WTC11 (cell line): ENCODE measurements at regions not wholly inside any gene's neighbourhood (a gene's known extent, or its start where the extent isn't known, plus 50 kb on each side); places are given as distances from the start of the nearest gene placed in this dataset.
A peak's percentile ranks its signal among the peaks of the same experiment; 100 is the strongest.

Experiments
- ATAC-seq: fragments of 200-7000 bp; cut with Tn5 transposase; 2 replicates; pipeline ENCODE4 v1.10.0; 2021; ENCODE audit warnings: mild to moderate bottlenecking, moderate library complexity
- CTCF ChIA-PET: fragments of 300-600 bp; sonication (Branson Sonifier 250); formaldehyde crosslinking; loops from one replicate; lab custom pipeline; 2021; ENCODE audit warnings: antibody characterized with exemption; lab: Charles Lee
- POLR2A ChIA-PET: fragments of 350-600 bp; sonication (Branson Sonifier 250); formaldehyde crosslinking; loops from one replicate; lab custom pipeline; 2021; ENCODE audit warnings: antibody characterized with exemption; lab: Charles Lee
- DNase-seq: peaks from one replicate; pipeline ENCODE4 v3.0.0; 2021; ENCODE audit warnings: low spot score
- H3K27ac Mint-ChIP-seq: 2 replicates; pipeline ENCODE4 v1.8.0; 2021; ENCODE audit warnings: mixed read lengths
- H3K27me3 Mint-ChIP-seq: 2 replicates; pipeline ENCODE4 v1.8.0; 2021; ENCODE audit warnings: low read depth, mild to moderate bottlenecking, moderate library complexity, mixed read lengths
- H3K36me3 Mint-ChIP-seq: 2 replicates; pipeline ENCODE4 v1.8.0; 2021; ENCODE audit warnings: mixed read lengths
- H3K4me1 Mint-ChIP-seq: 2 replicates; pipeline ENCODE4 v1.8.0; 2022; ENCODE audit warnings: mixed read lengths
- H3K4me3 Mint-ChIP-seq: 2 replicates; pipeline ENCODE4 v1.8.0; 2021; ENCODE audit warnings: mild to moderate bottlenecking, moderate library complexity, mixed read lengths
- H3K9me3 Mint-ChIP-seq: 2 replicates; pipeline ENCODE4 v1.8.0; 2021; ENCODE audit warnings: mixed read lengths
- CBFB ChIP-seq: sonication (generic); formaldehyde crosslinking; IDR thresholded peaks from 2 replicates; pipeline ENCODE4 v1.8.1; 2022; ENCODE audit warnings: mild to moderate bottlenecking, low read depth, missing genetic modification reagents
- CREM ChIP-seq: sonication (generic); formaldehyde crosslinking; IDR thresholded peaks from 2 replicates; pipeline ENCODE4 v1.8.1; 2022; ENCODE audit warnings: mild to moderate bottlenecking, missing genetic modification reagents, moderate library complexity
- ETV6 ChIP-seq: sonication (generic); formaldehyde crosslinking; IDR thresholded peaks from 2 replicates; pipeline ENCODE4 v1.8.1; 2022; ENCODE audit warnings: mild to moderate bottlenecking, missing genetic modification reagents
- FOXP4 ChIP-seq: sonication (generic); formaldehyde crosslinking; IDR thresholded peaks from 2 replicates; pipeline ENCODE4 v1.8.0; 2022; ENCODE audit warnings: mild to moderate bottlenecking, missing genetic modification reagents
- GRHL2 ChIP-seq: fragments of 250-450 bp; sonication (Bioruptor Pico); IDR thresholded peaks from 2 replicates; pipeline ENCODE4 v1.8.0; 2022; ENCODE audit warnings: mild to moderate bottlenecking, moderate library complexity; ENCODE audit not compliant: insufficient replicate concordance, severe bottlenecking
- MAX ChIP-seq: sonication (generic); formaldehyde crosslinking; IDR thresholded peaks from 2 replicates; pipeline ENCODE4 v1.8.0; 2022; ENCODE audit warnings: mild to moderate bottlenecking, missing genetic modification reagents
- RELA ChIP-seq: sonication (generic); formaldehyde crosslinking; IDR thresholded peaks from 2 replicates; pipeline ENCODE4 v1.8.1; 2022; ENCODE audit warnings: missing genetic modification reagents, mild to moderate bottlenecking, borderline replicate concordance
- SMAD3 ChIP-seq: sonication (generic); formaldehyde crosslinking; IDR thresholded peaks from 2 replicates; pipeline ENCODE4 v1.8.0; 2022; ENCODE audit warnings: missing genetic modification reagents, mild to moderate bottlenecking, borderline replicate concordance
- SP1 ChIP-seq: sonication (generic); formaldehyde crosslinking; conservative IDR thresholded peaks from 2 replicates; pipeline ENCODE4 v1.8.1; 2022; ENCODE audit warnings: missing genetic modification reagents
- TEAD4 ChIP-seq: sonication (generic); formaldehyde crosslinking; IDR thresholded peaks from 2 replicates; pipeline ENCODE4 v1.8.0; 2022; ENCODE audit warnings: mild to moderate bottlenecking, missing genetic modification reagents
- USF1 ChIP-seq: sonication (generic); formaldehyde crosslinking; IDR thresholded peaks from 2 replicates; pipeline ENCODE4 v1.8.0; 2022; ENCODE audit warnings: mild to moderate bottlenecking, missing genetic modification reagents
- ZMAT4 ChIP-seq: fragments of 250-450 bp; sonication (Bioruptor Pico); IDR thresholded peaks from 2 replicates; pipeline ENCODE4 v1.9.0; 2021; ENCODE audit warnings: mild to moderate bottlenecking
- ZNF263 ChIP-seq: sonication (generic); formaldehyde crosslinking; IDR thresholded peaks from 2 replicates; pipeline ENCODE4 v1.8.1; 2022; ENCODE audit warnings: low read depth, mild to moderate bottlenecking, moderate library complexity, missing genetic modification reagents
- TF ChIP-seq, protein P1 (sequence below): sonication (generic); formaldehyde crosslinking; conservative IDR thresholded peaks from 2 replicates; pipeline ENCODE4 v1.8.1; 2023; ENCODE audit warnings: mild to moderate bottlenecking, low read depth, missing genetic modification reagents, moderate library complexity
- TF ChIP-seq, protein P2 (sequence below): sonication (generic); formaldehyde crosslinking; conservative IDR thresholded peaks from 2 replicates; pipeline ENCODE4 v1.8.1; 2022; ENCODE audit warnings: mild to moderate bottlenecking, missing genetic modification reagents

- DNase-seq (no peak), ATAC-seq (no peak)
- CTCF ChIA-PET: no interaction called here
- no peak overlapping the region for H3K27ac Mint-ChIP-seq
- peaks cover 8% of the 10 kb centered on the region for H3K9me3 Mint-ChIP-seq
- peaks cover 14% of the 10 kb centered on the region for H3K4me1 Mint-ChIP-seq
- POLR2A ChIA-PET: no interaction called here
- no peaks in the 10 kb centered on the region for H3K36me3 Mint-ChIP-seq
- H3K4me3 Mint-ChIP-seq: no peak overlapping the region
- no peaks in the 10 kb centered on the region for H3K27me3 Mint-ChIP-seq
- TF ChIP-seq RELA (no peak), ZMAT4 (CRISPR knock-in tag) (no peak)
Measured at GRCh38 chr6:2502998-2503674, 247.6 kb downstream of the MYLK4 start.

GRCh38 chr6:2502096-2502997, 248.4 kb downstream of the MYLK4 start:
- POLR2A ChIA-PET: no interaction called here

More at GRCh38 chr6:2502096-2502997, 248.4 kb downstream of the MYLK4 start:
- Mint-ChIP-seq H3K4me3 (no peak overlapping the region), H3K27me3 (0 out of 2 replicates have a peak, but pooled peaks cover 4% of the 10 kb centered on the region), H3K36me3 (no peaks in the 10 kb centered on the region), H3K27ac (no peak overlapping the region; the same call in 1 of the 2 replicates), H3K9me3 (peaks cover under 1% of the 10 kb centered on the region; the same call in 1 of the 2 replicates), H3K4me1 (peaks cover 14% of the 10 kb centered on the region)
- TF ChIP-seq SP1 (no peak), FOXP4 (CRISPR knock-in tag) (no peak), CREM (CRISPR knock-in tag) (no peak), CBFB (CRISPR knock-in tag) (no peak), TEAD4 (CRISPR knock-in tag) (no peak), USF1 (CRISPR knock-in tag) (no peak), GRHL2 (CRISPR knock-in tag) (no peak), ETV6 (no peak), SMAD3 (CRISPR knock-in tag) (no peak), MAX (CRISPR knock-in tag) (no peak), ZNF263 (no peak)
- TF ChIP-seq, protein P1, sequence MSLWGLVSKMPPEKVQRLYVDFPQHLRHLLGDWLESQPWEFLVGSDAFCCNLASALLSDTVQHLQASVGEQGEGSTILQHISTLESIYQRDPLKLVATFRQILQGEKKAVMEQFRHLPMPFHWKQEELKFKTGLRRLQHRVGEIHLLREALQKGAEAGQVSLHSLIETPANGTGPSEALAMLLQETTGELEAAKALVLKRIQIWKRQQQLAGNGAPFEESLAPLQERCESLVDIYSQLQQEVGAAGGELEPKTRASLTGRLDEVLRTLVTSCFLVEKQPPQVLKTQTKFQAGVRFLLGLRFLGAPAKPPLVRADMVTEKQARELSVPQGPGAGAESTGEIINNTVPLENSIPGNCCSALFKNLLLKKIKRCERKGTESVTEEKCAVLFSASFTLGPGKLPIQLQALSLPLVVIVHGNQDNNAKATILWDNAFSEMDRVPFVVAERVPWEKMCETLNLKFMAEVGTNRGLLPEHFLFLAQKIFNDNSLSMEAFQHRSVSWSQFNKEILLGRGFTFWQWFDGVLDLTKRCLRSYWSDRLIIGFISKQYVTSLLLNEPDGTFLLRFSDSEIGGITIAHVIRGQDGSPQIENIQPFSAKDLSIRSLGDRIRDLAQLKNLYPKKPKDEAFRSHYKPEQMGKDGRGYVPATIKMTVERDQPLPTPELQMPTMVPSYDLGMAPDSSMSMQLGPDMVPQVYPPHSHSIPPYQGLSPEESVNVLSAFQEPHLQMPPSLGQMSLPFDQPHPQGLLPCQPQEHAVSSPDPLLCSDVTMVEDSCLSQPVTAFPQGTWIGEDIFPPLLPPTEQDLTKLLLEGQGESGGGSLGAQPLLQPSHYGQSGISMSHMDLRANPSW: no peak
- TF ChIP-seq, protein P2, sequence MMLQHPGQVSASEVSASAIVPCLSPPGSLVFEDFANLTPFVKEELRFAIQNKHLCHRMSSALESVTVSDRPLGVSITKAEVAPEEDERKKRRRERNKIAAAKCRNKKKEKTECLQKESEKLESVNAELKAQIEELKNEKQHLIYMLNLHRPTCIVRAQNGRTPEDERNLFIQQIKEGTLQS (CRISPR knock-in tag): no peak
- CTCF ChIA-PET: no interaction called here
- ATAC-seq (peak; percentile 67), DNase-seq (peak; percentile 20)
